Activated T-cell treated with anti-CD3 and anti-CD28 coated beads for 4 hours (primary cell): ENCODE measurements at regions not wholly inside any gene's neighbourhood (a gene's known extent, or its start where the extent isn't known, plus 50 kb on each side); places are given as distances from the start of the nearest gene placed in this dataset.
"Not testable (repeated sequence)": the region's sequence is repeated elsewhere in the genome, so short reads cannot be mapped to it uniquely, and the experiment has no call there.

ENCODE experiments used
- DNase-seq: peaks from one replicate; pipeline ENCODE4 v3.0.0-alpha.2; 2020

DNA sequence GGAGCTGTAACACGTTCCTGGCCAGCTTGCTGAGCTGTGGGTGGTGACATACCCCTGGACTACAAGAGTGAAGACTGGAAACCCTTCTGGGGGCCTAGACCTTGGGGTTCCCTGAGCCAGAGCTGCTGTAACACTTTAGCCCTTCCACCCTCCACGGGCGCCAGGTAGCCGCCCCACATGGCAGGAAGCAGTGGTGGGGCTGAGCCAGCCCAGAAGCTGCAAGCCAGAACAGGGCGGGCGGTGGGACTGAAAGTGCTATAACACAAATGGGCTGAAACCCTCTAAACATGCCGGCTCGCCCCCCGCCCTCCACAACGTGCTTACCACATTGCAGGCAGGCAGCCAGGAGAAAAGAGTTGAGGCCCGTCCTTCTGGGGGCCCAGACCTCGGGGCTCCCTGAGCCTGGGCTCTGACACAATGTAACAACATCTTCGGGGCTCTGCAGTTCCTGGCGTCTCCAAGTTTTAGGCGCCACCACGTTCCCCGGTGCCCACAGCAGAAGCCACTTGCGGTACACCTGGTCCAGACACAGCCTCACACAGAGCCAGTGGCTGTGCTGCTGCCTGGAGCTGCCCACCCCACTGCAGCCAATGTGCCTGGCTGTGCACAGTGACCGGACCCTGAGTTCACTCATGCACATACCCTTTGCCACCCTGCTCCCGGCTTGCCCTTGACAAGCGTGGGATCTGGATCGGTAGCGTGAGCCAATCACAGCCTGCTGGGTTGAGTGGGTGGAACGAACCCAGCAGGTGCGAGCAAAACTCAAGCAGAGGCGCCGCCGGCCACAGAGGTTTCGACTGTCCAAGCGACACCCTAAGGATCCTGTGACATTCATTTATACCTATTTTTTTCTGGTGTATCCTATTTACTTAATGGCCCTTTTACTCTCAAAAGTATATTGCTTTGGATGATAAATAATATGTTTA is 127.4 kb upstream of the FHL2 start:
- DNase-seq = no peak

DNA sequence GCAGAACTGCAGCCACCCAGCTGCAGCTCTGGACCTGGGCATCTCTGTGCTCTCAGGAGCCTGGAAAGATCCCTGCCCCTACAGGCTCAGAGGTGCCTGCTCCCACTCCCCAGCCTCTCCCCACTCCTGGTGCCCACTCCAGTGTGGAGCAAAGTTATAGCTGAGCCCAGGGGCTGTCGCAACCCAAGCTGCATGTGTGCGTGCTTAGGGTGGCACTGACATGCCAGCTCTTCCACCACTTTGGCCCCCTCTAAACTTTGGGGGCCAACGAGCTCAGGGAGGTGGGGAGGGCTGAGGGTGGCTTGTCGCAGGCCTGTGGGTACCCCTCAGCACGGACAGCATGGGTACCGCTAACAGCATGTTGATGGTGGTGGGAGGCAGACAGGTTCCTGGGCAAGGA is 126.3 kb upstream of the FHL2 start:
- no peak for DNase-seq

DNA sequence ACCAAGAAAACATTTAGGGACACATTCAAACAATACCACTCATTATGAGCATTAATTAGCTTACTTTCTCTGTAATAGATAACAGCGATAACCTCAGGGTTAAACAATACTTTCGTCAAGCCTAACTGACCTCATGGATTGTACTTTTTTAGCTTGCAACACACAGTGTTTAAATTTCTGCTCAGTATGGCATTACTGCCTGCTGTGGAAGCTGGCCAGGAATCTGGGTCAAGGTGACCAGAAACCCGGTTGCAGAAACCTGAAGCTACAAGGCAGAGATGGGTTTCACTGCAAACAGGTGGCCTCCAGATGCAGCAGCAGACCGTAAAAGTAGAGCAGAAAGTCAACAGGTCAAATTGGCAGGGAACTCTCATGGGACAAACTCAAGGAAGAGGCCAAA is 123.8 kb upstream of the FHL2 start:
- DNase-seq = no peak

DNA sequence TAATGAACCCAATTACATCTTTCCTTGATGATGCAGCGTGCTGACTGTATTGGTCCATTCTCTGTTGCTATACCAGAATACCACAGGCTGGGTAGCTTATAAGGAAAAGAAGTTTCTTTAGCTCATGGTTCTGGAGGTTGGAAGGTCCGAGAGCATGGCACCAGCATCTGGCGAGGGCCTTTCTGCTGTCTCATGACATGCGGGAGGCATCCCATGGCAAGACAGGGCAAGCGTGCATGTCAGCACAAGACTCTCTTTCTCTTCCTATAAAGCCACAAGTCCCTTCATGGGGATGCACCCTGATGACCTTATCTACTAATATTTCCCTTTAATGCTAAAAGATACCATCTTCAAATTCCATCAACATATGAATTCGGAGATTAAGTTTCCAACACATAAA is 122.8 kb upstream of the FHL2 start:
- DNase-seq = no peak

DNA sequence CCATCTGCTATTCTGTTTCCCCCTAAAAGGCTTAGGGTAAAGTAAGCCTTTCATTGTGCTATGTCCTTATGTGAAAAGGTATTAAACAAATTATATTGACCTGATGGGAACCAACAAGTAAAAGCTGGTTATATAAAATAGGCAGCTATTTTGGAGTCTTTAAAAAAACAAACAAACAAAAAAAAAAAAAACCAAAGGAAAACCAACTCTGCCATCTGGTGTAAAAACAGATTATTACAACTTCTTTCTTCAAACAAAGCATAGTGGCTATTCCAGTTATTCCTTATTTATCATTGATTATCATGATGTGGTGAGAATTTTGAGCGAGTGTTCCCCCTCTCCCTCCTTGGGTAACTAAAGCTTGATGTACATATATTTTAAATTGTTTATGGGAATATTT is 122.3 kb upstream of the FHL2 start:
- DNase-seq = no peak

DNA sequence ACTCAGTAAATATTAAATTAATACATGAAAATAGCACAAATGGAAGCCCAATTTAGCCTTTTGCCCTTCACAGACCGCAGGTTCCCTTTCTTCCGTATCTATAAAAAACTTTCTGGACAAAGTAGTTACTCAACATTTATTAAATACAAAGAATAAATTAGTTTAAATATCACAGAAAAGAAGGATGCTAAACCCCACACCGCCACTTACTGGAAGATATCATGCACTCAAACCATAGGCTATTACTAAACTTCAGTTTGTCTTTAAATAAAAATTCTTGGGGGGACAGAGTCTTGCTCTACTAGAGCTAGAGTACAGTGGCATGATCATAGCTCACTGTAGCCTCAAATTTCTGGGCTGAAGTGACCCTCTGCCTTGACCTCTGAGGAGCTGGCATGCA is 120.7 kb upstream of the FHL2 start:
- DNase-seq = no peak

DNA sequence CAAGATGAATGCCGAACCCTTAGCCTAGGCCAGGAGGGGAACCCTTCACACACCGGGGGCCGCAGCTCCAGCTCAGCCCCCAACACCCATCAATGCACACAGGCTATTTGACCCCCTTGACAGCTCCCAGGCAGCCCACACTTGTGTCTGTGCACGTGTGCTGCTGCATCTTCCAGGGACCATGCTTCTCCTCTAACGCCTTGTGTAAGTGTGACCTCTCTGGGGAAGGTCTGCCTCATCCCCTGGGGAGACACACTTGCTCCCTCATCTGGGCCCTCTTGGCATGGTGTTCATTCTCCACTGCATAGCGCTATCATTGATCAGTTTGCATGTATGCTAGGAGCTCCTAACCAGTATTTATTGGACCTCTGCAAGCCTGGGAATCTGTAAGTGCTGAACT is 120.0 kb upstream of the FHL2 start:
- no peak for DNase-seq

DNA sequence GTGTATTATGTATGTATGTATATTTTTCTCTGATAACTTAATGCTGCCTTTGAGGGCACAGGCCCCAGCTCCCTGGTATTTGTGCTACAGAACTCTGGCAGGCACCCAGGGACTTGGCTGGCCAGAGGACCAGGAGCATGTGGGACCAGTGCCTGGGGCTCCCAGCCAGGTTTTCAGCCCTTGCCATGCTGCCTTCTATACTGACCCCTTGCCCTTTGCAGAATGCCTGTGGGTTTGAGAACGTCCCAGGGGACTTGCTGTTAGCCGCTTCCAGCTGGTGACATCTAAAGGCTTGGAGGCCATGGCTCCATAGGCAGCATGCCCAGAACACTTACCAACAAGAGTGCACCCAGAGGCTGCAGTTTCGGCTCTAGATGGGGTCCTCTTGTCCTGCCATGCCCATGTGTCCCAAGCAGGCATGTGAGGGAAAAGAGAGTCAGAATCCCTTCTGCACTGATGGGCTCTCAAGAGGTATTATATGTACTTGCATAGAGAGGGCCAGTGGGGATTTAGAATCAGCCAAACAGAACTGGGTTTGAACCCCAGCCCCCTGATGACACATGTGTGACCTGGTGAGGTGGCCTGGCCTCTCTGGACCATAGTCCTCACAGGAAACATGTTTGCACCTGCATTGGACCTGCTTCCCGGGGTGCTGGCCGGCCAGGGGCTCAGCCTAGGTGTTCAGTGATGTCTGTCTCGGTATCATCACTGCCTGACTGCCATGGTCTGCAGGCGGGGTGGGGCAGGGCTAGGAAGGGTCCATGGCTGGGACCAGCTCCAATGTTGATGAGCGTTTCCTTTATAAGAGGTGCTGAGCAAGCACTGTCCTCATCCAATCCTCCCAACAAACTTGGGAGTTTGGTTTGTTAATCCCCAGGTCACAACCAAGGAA is 119.2 kb upstream of the FHL2 start:
- DNase-seq = no peak

DNA sequence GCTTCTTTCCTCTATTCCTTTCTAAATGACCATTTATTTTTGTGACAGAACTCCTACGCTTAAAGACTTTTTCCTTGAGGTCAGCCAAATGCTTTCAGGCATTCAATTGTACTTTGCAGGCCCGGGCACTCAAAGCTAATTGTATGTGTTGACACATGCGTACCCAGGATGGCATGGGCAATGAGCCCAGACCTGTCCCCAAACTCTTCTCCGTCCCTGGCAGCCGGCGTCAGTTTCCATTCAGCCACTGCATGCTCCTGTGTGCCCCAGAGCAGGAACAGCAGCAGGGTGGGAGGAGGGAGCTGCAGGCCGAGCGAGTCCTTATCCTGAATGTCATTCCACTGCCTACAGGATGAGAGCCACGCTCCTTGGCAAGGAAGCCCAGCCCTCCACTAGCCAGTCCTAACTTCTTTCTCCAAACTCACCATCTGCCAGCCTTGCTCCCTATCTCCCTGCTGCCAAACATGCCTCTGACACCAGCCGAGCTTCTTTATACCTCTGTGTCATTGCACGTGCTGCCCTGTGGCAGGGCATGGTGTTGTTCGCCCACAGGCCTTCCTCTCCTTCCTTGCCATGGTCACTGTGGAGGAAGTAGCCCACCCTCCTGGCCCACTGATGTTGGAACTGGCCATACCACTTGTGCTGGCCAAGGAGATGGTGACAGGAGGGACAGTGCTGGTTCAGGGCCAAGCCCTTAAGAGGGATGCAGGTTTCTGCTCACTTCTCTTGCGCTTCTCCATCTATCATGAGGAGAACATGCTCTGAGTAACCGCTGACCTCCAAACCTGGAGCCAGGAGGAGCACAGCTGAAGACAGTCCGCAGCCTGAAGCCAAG is 116.9 kb upstream of the FHL2 start:
- no peak for DNase-seq

DNA sequence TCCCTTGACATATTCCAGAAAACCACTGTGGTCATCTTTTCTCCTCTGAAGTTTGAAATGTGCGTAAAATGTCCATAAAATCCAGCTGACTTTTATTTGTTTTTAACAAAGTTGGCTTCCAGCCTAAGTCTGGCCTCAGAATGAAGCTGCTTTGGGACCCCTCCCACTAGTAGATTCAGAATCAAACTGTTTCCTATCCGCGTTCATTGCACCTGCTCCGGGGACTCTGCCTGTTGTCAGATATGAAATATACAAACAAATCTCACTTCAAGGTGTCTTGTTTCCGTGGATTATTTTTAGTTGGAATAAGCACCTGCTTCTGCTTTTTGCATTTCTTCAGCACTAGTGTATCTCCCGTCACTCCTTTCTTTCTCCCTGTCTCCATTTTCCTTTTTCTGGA is 115.7 kb upstream of the FHL2 start:
- no peak for DNase-seq

DNA sequence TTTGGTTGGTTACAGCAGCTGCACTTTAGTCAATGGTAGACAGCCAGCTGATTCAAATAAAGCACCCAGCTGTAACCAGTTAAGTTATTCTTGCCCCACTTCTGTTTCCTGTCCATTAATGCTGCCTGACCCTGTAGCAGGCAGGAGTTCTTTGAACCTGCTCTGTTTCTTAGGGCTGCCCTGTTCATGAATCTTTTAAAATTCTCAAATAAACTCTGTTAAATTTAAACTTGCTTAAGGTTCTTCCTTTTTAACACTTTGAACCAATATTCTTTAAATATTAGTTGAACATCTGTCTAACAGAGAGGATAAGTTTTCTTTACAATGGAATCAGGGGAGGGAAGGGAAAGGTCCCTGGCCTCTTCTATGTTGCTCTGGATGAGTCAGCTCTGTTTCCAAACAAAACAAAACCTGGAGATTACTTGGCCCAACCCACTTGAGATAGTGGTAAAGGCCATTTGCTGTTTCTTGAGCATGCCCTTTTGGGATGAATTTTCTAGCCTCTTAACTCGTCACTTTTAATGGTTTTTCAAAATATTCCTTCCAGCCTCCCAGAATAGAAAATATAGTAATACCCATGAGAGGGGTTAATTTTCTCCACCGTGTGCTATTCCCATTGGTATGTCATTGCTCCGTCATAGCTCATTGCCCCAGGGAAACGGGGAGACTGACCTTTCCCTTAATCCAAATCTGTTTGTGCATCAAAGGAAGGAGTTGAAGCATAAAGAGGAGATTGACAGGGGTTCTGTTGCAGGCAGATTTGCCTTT is 112.1 kb upstream of the FHL2 start:
- DNase-seq = no peak

DNA sequence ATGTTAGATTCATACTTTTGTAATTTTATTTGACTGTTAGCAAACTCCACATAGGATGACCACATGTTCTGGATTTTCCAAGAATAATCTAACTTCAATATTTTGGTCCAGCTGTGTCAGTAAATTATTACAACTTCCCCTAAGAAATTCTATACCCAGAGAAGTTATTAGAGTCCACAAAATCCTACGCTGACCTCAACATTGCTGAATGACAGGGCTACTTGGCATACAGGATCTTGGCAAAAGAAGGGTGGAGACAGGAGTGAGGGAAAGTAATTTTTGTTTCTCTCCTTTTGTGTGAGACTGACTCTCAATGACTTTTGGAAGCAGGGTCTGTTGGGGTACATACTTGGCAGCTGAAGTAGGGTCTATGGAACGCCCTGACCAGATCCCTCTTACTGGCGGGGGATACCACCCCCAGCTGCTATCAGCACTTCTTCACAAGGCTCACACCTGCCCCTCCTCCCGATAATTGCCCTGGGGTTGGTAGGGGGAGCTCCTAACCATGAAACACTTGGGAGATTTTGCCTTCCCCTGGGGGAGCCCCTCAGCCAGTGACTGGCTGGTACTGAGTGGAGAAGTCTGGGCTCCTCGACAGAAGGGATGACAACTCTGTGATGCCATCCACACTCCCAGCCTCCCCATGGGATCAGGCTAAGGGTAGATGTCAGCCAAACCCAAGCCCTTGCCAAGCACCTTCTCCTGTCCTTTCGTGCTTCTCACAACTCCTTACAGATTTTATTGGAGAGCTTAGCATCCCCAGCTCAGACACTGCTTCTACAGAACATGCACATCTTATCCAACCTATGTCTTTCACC is 110.6 kb upstream of the FHL2 start:
- no peak for DNase-seq

DNA sequence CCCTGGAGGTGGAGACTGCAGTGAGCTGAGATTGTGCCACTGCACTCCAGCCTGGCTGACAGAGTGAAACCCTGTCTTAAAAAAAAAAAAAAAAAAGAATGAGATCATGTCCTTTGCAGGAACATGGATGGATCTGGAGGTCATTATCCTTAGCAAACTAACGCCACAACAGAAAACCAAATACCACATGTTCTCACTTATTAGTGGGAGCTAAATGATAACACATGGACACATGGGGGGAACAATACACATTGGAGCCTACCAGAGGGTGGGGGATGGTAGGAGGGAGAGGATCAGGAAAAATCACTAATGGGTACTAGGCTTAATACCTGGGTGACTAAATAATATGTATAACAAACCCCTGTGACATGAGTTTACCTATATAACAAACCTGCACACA is 108.0 kb upstream of the FHL2 start:
- DNase-seq = not testable (repeated sequence)

DNA sequence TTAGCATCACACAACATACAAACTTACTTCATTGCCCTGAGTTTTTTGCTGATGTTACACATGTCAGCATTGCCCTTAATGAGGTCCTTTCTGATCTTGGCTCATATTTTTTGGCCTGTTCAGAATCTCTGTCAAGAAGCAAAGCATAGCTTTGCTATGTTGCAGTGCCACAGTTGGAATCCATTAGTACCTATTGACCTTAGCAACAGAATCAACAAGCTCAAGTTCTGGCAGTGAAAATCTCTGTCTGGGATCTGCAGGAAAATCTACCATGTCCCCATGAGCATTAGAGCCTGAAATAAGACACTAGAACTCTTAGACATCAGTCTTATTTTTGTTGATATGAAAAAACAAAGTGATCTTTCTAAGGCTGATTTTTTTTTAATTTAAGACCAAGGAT is 105.6 kb upstream of the FHL2 start:
- DNase-seq = no peak

DNA sequence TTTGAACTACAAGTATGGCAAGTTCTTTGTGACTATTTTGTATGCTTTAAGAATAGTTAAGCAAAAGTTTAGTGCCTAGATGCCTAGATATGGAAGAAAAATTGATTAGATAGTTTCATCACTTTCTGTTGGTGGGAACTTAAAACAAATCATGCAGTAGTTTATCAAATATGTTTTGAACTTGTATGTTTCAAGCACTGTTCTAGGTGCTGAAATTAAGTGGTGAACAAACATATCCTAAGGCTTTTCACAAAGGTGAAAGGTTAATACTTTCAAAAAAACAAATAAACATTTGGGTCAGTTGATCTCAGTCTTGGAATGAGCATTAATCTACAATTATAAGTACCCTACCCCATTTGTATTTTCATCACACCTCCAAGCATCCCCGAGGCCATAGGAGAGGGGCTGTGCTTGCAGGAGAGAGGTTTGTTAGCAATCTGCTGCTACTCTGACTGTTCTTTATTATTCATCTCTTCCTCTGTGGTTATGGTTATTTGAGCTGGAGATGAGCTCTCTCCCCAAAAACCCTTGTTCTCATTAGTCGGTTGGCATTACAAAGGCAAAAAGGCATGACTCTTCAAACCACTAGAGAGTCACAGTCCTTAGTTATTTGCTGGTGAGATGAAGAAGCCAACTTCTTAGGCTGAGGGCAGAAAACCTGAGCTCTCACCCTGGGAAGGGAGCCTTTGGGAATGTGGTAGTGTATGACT is 103.9 kb upstream of the FHL2 start:
- no peak for DNase-seq

DNA sequence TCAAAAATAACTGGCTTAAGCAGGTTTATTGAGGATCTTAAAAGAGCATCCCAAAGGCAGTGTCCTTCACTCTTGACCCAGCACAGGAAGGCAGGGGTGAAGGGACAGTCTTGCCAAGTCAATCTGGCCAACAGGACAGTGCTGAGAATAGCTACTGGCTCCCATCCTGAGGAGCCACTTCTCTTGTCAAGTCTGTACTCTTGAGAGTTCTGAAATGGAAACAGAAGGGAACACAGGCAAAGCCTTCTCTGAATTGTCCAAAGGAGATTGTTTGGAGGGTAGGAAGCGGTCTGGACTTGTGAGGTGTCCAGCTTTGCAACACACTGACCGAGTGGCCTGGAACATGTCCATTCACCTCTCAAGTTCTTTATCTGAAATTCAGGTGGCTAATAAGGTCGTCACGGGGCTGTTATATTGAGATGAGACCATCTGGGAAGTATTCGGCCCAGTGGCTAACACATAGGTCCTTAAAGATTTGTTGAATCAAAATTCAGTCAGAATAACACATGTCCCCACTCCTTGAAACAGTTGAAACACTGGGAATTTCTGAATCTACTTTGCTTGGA is 99.5 kb upstream of the FHL2 start:
- DNase-seq = no peak

DNA sequence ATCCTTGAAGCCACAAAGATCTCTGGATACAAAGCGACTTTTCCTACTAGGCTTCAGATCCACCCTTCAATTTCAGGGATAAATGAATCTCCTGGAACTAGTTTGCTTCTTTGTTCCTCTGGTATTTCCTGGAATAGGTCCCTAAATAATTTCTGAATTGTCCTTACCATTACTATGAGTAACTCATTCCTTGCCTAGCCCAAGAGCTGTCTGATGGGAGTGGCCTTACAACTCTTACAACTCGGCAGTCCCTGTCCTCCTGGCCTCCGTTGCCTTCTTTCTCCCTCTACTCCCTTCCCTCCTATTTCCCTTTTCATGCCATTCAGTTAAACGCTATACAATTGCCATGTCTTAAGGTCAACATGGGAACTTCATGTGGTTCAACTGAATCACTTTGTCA is 98.2 kb upstream of the FHL2 start:
- DNase-seq = no peak

DNA sequence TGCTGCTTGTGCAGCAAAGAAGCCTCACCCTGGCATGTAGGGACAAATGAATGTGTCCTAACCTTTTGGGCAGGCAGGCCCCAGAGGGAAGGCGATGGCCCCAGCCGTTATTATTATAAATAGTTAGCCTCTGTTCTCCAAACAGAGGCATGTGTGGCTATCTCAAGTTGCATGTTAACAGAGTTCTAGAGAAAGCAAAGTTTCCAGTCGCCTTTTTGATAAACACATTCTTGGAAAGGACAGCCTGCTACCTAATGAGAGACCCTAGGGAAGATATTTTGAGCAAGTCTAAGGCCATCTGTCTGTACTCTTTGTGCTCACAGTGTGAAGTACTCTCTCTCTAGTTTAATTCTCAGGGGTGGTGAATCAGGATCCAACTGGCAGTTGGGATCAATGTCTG is 97.4 kb upstream of the FHL2 start:
- DNase-seq = no peak

DNA sequence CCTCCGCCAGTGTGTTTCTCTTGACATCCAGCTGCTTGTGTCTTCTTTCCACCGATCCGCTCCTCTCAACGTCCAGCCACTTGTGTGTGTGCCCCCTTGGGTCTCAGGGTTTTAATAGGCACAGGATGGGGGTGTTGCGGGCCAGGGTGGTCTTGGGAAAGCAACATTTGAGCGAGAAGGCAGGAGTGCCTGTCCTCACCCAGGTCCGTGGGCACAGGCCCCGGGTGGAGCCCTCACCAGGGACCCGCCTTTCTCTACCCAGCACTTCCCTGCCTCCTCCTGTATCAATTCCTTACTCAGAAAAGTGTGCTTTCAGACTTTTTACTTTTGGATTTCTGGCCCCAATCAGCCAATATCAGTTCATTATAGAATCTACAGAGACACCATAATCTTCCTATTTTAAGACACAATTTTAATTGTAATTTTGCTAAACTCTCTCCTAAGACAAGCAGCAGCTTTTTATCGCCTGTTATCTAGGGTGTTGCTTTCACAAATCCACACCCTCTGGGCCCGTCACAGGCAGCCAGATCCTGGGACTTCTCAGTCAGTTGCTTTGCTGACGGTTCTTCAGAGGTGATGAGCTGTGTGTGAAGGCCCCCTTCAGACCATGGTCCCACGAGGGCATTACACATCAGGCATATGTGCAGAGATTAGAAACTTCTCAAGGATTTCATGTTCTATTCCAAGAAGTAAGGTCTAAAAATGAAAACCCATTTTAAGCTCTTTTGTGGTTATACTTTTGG is 96.0 kb upstream of the FHL2 start:
- no peak for DNase-seq

DNA sequence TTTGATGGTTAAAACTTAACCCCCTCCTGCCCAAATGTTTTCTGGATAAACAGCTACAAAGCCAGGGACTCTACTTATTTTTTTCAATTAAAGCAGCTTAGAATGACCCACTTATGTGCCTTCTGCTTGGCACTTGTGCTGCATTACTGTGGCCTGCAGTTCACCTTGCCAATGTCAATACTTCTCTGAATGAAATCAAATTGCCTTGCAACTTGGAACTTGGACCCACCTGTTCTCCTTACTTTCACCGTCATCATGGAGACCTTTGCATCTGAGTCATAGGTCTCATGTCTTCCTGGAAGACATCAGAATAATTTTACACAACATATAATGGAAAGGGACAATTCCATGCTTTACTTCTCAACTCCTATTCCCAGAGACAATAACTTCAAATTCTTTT is 92.1 kb upstream of the FHL2 start:
- DNase-seq = no peak
